ENCODE measurements at regions not wholly inside any gene's neighbourhood (a gene's known extent, or its start where the extent isn't known, plus 50 kb on each side); places are given as distances from the start of the nearest gene placed in this dataset.

GRCh38 chrX:150062292-150063137 lies 124.2 kb upstream of the EOLA2 start:
- DNase-seq (ENCODE audit: low read depth in 1 of 2, low spot score in 1 of 2): no peak
- H3K4me3 ChIP-seq (replicated peaks; ENCODE audit: insufficient read depth, low read length): no peak overlapping the region

GRCh38 chrX:150063138-150063518 lies 124.8 kb upstream of the EOLA2 start:
- TF ChIP-seq REST (IDR thresholded peaks at IDR 0.05; ENCODE audit: insufficient replicate concordance, low read depth): no peak
- TF ChIP-seq GABPA (IDR thresholded peaks at IDR 0.05; ENCODE audit: low read depth): no peak
- no peak for TF ChIP-seq CTCF (IDR thresholded peaks at IDR 0.05; ENCODE audit: insufficient read depth, low read length)
- no peak for TF ChIP-seq SPI1 (IDR thresholded peaks at IDR 0.05; ENCODE audit: borderline replicate concordance, low read depth)
- no peak for TF ChIP-seq POLR2AphosphoS5 (IDR thresholded peaks at IDR 0.05; ENCODE audit: low read depth)
- DNase-seq (ENCODE audit: low read depth in 1 of 2, low spot score in 1 of 2): no peak
- no peak overlapping the region for H3K4me3 ChIP-seq (replicated peaks; ENCODE audit: insufficient read depth, low read length)
- no peak overlapping the region for H3K27ac ChIP-seq (replicated peaks)
- H3K27me3 ChIP-seq (ENCODE audit: insufficient read depth, poor library complexity, severe bottlenecking): peaks cover 3% of the 10 kb centered on the region

More at GRCh38 chrX:150062292-150063137, 124.2 kb upstream of the EOLA2 start:
- TF ChIP-seq SPI1 (IDR thresholded peaks at IDR 0.05; ENCODE audit: borderline replicate concordance, low read depth): no peak
- no peak for TF ChIP-seq REST (IDR thresholded peaks at IDR 0.05; ENCODE audit: insufficient replicate concordance, low read depth)
- no peak for TF ChIP-seq GABPA (IDR thresholded peaks at IDR 0.05; ENCODE audit: low read depth)
- TF ChIP-seq CTCF (IDR thresholded peaks at IDR 0.05; ENCODE audit: insufficient read depth, low read length): no peak
- no peak for TF ChIP-seq POLR2AphosphoS5 (IDR thresholded peaks at IDR 0.05; ENCODE audit: low read depth)
- Histone ChIP-seq H3K27ac (replicated peaks) (no peak overlapping the region), H3K27me3 (ENCODE audit: insufficient read depth, poor library complexity, severe bottlenecking) (peaks cover 3% of the 10 kb centered on the region)

- DNase-seq (ENCODE audit: low read depth in 1 of 2, low spot score in 1 of 2): no peak
- Histone ChIP-seq H3K27me3 (ENCODE audit: insufficient read depth, poor library complexity, severe bottlenecking) (no peaks in the 10 kb centered on the region), H3K27ac (replicated peaks) (no peak overlapping the region), H3K4me3 (replicated peaks; ENCODE audit: insufficient read depth, low read length) (no peak overlapping the region)
- TF ChIP-seq SPI1 (IDR thresholded peaks at IDR 0.05; ENCODE audit: borderline replicate concordance, low read depth): no peak
- no peak for TF ChIP-seq CTCF (IDR thresholded peaks at IDR 0.05; ENCODE audit: insufficient read depth, low read length)
- no peak for TF ChIP-seq GABPA (IDR thresholded peaks at IDR 0.05; ENCODE audit: low read depth)
- TF ChIP-seq REST (IDR thresholded peaks at IDR 0.05; ENCODE audit: insufficient replicate concordance, low read depth): no peak
- no peak for TF ChIP-seq POLR2AphosphoS5 (IDR thresholded peaks at IDR 0.05; ENCODE audit: low read depth)
These were observed 125.4 kb upstream of the EOLA2 start for GRCh38 chrX:150063674-150064073.
